Pancreas (tissue), 10 donors: ENCODE measurements at regions not wholly inside any gene's neighbourhood (a gene's known extent, or its start where the extent isn't known, plus 50 kb on each side); places are given as distances from the start of the nearest gene placed in this dataset.
"Not testable (repeated sequence)": the region's sequence is repeated elsewhere in the genome, so short reads cannot be mapped to it uniquely, and the experiment has no call there.

Experiments
- ATAC-seq, 4 donors: fragments of 200-7000 bp; cut with Tn5 transposase; one replicate each; pipeline versions ENCODE4 v1.8.0 to v1.9.1; 2020; ENCODE audit warnings: mild to moderate bottlenecking in 4 of 4, moderate library complexity in 4 of 4
- DNase-seq, 6 donors: peaks; one replicate each; pipeline ENCODE4 v3.0.0-alpha.2; 2020
- FAIRE-seq: peaks from 2 replicates; lab custom pipeline; 2012; peaks lifted over from hg19 to GRCh38; lab: Jason Lieb, UNC
- H3K27ac ChIP-seq, 4 donors: fragments of 200-600 bp; sonication (generic); 1 replicate in 3 of 4; 2 replicates in 1 of 4; pipeline versions ENCODE4 v1.5.0 to v1.8.0; 2020
- H3K27me3 ChIP-seq, 4 donors: fragments of 200-600 bp; one replicate each; pipeline ENCODE4 v1.8.0; 2021
- H3K36me3 ChIP-seq, 3 donors: fragments of 200-600 bp; sonication (generic) in 1 of 3; one replicate each; pipeline versions ENCODE4 v1.5.0 to v1.8.0; 2020 to 2021
- H3K4me1 ChIP-seq, 3 donors: fragments of 200-600 bp; one replicate each; pipeline ENCODE4 v1.8.0; 2021
- H3K4me3 ChIP-seq, 4 donors: fragments of 200-600 bp; sonication (generic) in 2 of 4; one replicate each; pipeline versions ENCODE4 v1.5.0 to v1.8.0; 2020 to 2021
- H3K9me3 ChIP-seq, 4 donors: fragments of 200-600 bp; one replicate each; pipeline ENCODE4 v1.8.0; 2021
- whole genome bisulfite sequencing, 2 donors: extraction: QIAGEN DNeasy Blood & Tissue Kit; methylation state at CpG; one replicate each; pipeline ENCODE4 v1.1.7; 2013; 5-methylcytosine and 5-hydroxymethylcytosine counted together
- intact Hi-C, 3 donors: fragments of 100-400 bp; cut with DNase I; formaldehyde crosslinking; loops; one replicate each; pipeline versions ENCODE4 v1.11.1 to v1.14.2; 2022
- TF ChIP-seq, protein P1 (sequence below), 4 donors: fragments of 200-600 bp; sonication (generic) in 3 of 4; IDR thresholded peaks; one replicate each; pipeline versions ENCODE4 v1.5.0 to v1.8.0; 2021; ENCODE audit warnings: antibody characterized with exemption in 4 of 4
- donor health status: healthy with polysubstance abuse.
- donor health status: DM: no; HTN: no; CAD: no; lungs with moderate emphysema.
- donor health status: DM: no; HTN: no; CAD: no.
- donor health status: control.
- donor health status: control.
- donor health status: Bipolar disorder and iron deficiency.
- donor health status: DM: yes; HTN: yes; CAD: no.
- donor health status: DM: no; HTN: no; CAD: no.
- donor health status: DM: no; HTN: no; CAD: no.
- donor health status: DM: yes; HTN: yes; CAD: no.

DNA sequence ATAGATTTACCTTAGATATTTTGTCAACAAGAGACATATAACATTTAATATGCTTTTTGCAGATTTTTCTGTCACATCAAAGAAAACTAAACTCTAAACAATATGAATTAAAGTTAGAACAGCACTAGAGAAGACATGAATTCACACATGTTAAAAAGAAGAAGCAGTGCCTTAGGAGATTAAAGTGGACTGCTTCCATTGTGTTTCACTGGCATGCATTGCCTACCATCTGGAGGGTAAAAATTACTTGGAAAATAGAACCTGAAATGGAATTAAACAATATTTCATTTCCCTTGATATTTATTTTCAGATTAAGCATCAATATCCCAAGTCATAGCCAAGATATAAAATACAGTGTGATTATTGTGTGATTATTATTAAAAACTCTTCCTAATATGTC, 319.4 kb upstream of the CDH18 start:
- FAIRE-seq: no peak
- H3K27ac ChIP-seq: no peak overlapping the region

DNA sequence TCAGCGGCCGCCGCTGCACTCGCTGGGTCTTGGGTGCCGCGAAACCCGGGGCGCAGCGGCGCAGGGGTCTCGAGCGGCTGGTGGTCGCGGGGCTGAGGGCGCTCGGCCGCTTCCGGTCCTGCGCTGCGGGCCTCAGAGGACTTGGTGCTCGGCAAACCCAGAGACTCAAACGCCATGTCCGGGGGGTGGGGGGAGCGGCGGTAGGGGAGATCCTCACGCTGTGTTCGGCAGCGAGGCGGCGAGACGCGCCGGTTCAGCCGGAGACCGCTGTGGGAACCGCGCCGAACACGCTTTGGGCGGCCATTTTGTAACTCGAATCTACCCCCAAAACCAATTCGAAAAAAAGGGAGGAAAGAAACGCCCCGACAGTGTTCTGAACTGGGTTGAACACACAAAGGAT, 317.5 kb upstream of the CDH18 start:
- Histone ChIP-seq H3K9me3 (no peaks in the 10 kb centered on the region), H3K36me3 (no peaks in the 10 kb centered on the region), H3K4me3 (no peak overlapping the region), H3K27me3 (no peaks in the 10 kb centered on the region), H3K4me1 (no peaks in the 10 kb centered on the region), H3K27ac (no peak overlapping the region)
- ATAC-seq: no peak
- peak in 1 of 6 donors; percentile 18 for DNase-seq
- FAIRE-seq: no peak
- WGBS, 2 donors: 76 to 79% methylated on average over 44 of the region's 44 CpGs
- TF ChIP-seq, protein P1, sequence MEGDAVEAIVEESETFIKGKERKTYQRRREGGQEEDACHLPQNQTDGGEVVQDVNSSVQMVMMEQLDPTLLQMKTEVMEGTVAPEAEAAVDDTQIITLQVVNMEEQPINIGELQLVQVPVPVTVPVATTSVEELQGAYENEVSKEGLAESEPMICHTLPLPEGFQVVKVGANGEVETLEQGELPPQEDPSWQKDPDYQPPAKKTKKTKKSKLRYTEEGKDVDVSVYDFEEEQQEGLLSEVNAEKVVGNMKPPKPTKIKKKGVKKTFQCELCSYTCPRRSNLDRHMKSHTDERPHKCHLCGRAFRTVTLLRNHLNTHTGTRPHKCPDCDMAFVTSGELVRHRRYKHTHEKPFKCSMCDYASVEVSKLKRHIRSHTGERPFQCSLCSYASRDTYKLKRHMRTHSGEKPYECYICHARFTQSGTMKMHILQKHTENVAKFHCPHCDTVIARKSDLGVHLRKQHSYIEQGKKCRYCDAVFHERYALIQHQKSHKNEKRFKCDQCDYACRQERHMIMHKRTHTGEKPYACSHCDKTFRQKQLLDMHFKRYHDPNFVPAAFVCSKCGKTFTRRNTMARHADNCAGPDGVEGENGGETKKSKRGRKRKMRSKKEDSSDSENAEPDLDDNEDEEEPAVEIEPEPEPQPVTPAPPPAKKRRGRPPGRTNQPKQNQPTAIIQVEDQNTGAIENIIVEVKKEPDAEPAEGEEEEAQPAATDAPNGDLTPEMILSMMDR (IDR thresholded peaks at IDR 0.05): no peak
- intact Hi-C loops: no loop called here

More for the DNA sequence above, 319.4 kb upstream of the CDH18 start:
- H3K4me3 ChIP-seq: no peak overlapping the region
- ATAC-seq (no peak), DNase-seq (no peak)
- H3K27me3 ChIP-seq: no peaks in the 10 kb centered on the region
- TF ChIP-seq, protein P1 (IDR thresholded peaks at IDR 0.05): no peak
- no peaks in the 10 kb centered on the region for H3K9me3 ChIP-seq
- H3K36me3 ChIP-seq: no peaks in the 10 kb centered on the region
- intact Hi-C loops: no loop called here
- H3K4me1 ChIP-seq: no peaks in the 10 kb centered on the region

DNA sequence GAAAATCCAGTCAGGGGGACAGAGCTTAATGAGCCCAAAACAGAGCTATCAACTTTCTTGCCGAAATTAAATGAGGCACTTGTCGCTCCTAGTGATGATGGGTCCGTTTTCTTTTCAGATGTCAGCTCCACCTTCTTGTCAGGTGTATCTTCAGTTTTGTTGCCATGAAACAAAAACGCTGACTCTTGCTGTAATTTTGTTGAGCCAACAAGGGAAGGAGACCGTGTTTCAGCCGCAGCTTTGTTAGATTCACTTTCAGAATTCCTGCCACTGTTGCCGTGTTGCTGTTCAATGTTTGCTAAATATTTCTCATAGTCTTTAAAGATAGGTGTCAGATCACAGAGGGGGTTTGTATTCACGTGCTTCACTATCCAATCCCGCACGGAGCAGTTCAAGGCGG, 316.6 kb upstream of the CDH18 start:
- H3K27me3 ChIP-seq, H3K9me3 ChIP-seq, ATAC-seq, FAIRE-seq, intact Hi-C loops, H3K36me3 ChIP-seq, H3K27ac ChIP-seq, H3K4me1 ChIP-seq, DNase-seq, H3K4me3 ChIP-seq: not testable (repeated sequence)
- WGBS, 2 donors: 81 to 83% methylated on average over 11 of the region's 11 CpGs

- ATAC-seq (no peak), DNase-seq (no peak), FAIRE-seq (no peak)
- WGBS, 2 donors: 68 to 70% methylated on average over 4 of the region's 4 CpGs
- intact Hi-C loops: no loop called here
- H3K9me3 ChIP-seq: no peaks in the 10 kb centered on the region
- no peak overlapping the region for H3K4me3 ChIP-seq
- TF ChIP-seq, protein P1 (IDR thresholded peaks at IDR 0.05): no peak
- no peaks in the 10 kb centered on the region for H3K4me1 ChIP-seq
- no peak overlapping the region for H3K27ac ChIP-seq
- no peaks in the 10 kb centered on the region for H3K27me3 ChIP-seq
- no peaks in the 10 kb centered on the region for H3K36me3 ChIP-seq
Observed at GRCh38 chr5:20300110-20300509, 312.1 kb upstream of the CDH18 start.

- FAIRE-seq (no peak), DNase-seq (no peak), ATAC-seq (no peak)
- no peaks in the 10 kb centered on the region for H3K36me3 ChIP-seq
- no peak overlapping the region for H3K27ac ChIP-seq
- intact Hi-C loops: no loop called here
- H3K4me3 ChIP-seq: no peak overlapping the region
- H3K4me1 ChIP-seq: no peaks in the 10 kb centered on the region
- no peaks in the 10 kb centered on the region for H3K9me3 ChIP-seq
- H3K27me3 ChIP-seq: no peaks in the 10 kb centered on the region
- TF ChIP-seq, protein P1 (IDR thresholded peaks at IDR 0.05): no peak
Observed at GRCh38 chr5:20294696-20295095, 306.7 kb upstream of the CDH18 start.

- DNase-seq (no peak), ATAC-seq (no peak), FAIRE-seq (no peak)
- TF ChIP-seq, protein P1 (IDR thresholded peaks at IDR 0.05): no peak
- intact Hi-C loops: no loop called here
- Histone ChIP-seq H3K27me3 (no peaks in the 10 kb centered on the region), H3K4me3 (no peak overlapping the region), H3K27ac (no peak overlapping the region), H3K4me1 (no peaks in the 10 kb centered on the region), H3K36me3 (no peaks in the 10 kb centered on the region), H3K9me3 (no peaks in the 10 kb centered on the region)
- WGBS, 2 donors: 86 to 91% methylated on average over 3 of the region's 3 CpGs
Observed at GRCh38 chr5:20291766-20292165, 303.8 kb upstream of the CDH18 start.
